Epithelial cell of proximal tubule (primary cell): ENCODE measurements at regions not wholly inside any gene's neighbourhood (a gene's known extent, or its start where the extent isn't known, plus 50 kb on each side); places are given as distances from the start of the nearest gene placed in this dataset.

Experiments
- DNase-seq: peaks from one replicate; pipeline ENCODE4 v3.0.0-alpha.2; 2011; ENCODE audit warnings: low read depth
- H3K4me3 ChIP-seq: 2 replicates; pipeline ENCODE4 v1.5.1; 2011; ENCODE audit warnings: low read depth, mild to moderate bottlenecking, low read length
- CTCF ChIP-seq: conservative IDR thresholded peaks from 2 replicates; pipeline ENCODE4 v1.5.1; 2012; ENCODE audit warnings: low read depth, mild to moderate bottlenecking, low read length

- no peak for DNase-seq
- no peak overlapping the region for H3K4me3 ChIP-seq
- TF ChIP-seq CTCF, result no peak
Observed at GRCh38 chr16:79792664-79793351, 192.3 kb upstream of the MAF start.

GRCh38 chr16:79792076-79792475 lies 191.5 kb upstream of the MAF start:
- no peak overlapping the region for H3K4me3 ChIP-seq
- DNase-seq, result no peak
- TF ChIP-seq CTCF, result no peak

GRCh38 chr16:79790854-79791253 lies 190.3 kb upstream of the MAF start:
- no peak for TF ChIP-seq CTCF
- DNase-seq, result no peak
- H3K4me3 ChIP-seq, result no peak overlapping the region

GRCh38 chr16:79788949-79789348 lies 188.4 kb upstream of the MAF start:
- DNase-seq, result no peak

GRCh38 chr16:79786389-79786788 lies 185.9 kb upstream of the MAF start:
- no peak for TF ChIP-seq CTCF
- no peak for DNase-seq
- H3K4me3 ChIP-seq, result no peak overlapping the region

More at GRCh38 chr16:79788949-79789348, 188.4 kb upstream of the MAF start:
- H3K4me3 ChIP-seq, result no peak overlapping the region
- TF ChIP-seq CTCF, result no peak

- no peak overlapping the region for H3K4me3 ChIP-seq
- no peak for TF ChIP-seq CTCF
- no peak for DNase-seq
Observed at GRCh38 chr16:79784007-79784406, 183.5 kb upstream of the MAF start.

GRCh38 chr16:79777679-79778078 lies 177.1 kb upstream of the MAF start:
- no peak for TF ChIP-seq CTCF
- no peak for DNase-seq
- H3K4me3 ChIP-seq, result no peak overlapping the region
